Stimulated activated CD4-positive, alpha-beta T cell treated with anti-CD3 and anti-CD28 coated beads, Interleukin-15, amount 100 ng/mL, for 1 hour (primary cell): ENCODE measurements at regions not wholly inside any gene's neighbourhood (a gene's known extent, or its start where the extent isn't known, plus 50 kb on each side); places are given as distances from the start of the nearest gene placed in this dataset.
"Not testable (repeated sequence)": the region's sequence is repeated elsewhere in the genome, so short reads cannot be mapped to it uniquely, and the experiment has no call there.

Experiments
- DNase-seq, 2 donors: peaks; one replicate each; pipeline ENCODE4 v3.0.0-alpha.2; 2020; ENCODE audit warnings: low read depth in 1 of 2, low spot score in 1 of 2

DNA sequence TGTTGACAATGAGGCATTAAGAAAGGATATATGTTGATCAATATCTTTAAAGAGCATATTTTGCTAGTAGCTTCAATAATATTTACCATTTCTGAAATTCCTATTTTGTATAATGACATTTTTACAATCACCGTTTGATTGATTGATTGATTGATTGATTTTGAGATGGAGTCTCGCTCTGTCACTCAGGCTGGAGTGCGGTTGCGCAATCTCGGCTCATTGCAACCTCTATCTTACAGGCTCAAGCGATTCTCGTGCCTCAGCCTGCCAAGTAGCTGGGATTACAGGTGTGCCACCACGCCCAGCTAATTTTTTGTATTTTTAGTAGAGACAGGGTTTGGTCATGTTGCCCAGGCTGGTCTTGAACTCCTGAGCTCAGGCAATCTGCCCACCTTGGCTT lies 150.9 kb upstream of the TEX13D start:
- DNase-seq: not testable (repeated sequence)

DNA sequence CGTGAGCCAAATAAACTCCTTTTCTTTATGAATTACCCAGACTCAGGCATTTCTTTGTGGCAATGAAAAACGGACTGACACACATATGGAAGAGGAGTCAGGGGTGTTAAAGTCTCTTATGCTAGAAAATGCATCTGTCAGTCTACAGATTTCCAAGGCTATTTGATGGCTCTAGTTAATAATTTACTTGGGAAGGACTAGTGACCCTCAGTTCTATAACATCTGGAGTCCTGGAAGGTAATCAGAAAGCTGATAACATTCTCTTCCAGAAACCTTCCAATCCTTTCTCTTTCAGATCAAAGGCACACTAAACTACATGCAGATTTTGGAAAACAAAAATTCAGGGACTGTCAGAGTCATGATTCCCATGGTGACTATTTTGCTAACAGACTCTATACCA lies 142.0 kb upstream of the TEX13D start:
- no peak for DNase-seq

- no peak for DNase-seq
These were observed 138.3 kb upstream of the TEX13D start for GRCh38 chrX:124194199-124194598.

DNA sequence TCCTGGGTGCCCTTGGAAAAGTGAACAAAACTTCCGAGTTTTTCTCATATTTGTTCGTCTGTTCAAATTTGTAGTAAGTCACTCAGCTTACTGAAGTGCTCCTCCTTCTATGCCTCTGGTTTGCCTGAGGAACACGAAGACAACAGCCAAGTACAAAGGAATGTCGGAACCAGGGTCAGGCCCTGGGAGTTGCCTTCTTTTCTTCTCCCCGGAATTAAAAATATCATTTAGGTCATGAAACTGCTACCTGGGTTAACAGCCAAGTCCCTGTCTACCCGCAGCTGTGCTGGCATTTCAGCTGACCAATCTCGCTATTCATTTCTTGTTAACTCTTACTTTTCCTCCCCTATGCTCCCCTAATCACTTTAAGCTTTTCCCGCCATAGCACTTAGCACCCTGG lies 137.6 kb upstream of the TEX13D start:
- no peak for DNase-seq

GRCh38 chrX:124203311-124203710 lies 129.1 kb upstream of the TEX13D start:
- DNase-seq: no peak

DNA sequence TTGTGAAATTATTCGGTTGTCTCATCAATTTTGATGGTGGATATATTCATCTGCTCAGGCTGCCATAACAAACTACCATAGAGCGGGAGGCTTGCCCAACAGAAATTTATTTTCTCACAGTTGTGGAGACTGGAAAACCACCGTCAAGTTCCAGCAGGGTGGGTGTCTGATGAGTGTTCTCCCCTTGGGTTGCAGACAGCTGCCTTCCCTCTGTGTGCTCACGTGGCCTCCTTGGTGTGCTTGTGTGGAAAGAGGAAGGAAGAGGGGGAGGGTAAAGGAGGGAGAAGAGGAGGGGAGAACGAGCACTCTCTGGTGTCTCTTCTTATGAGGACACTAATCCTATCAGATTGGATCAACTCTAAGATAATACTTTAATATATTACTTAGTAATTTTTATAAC lies 123.8 kb upstream of the TEX13D start:
- no peak for DNase-seq

DNA sequence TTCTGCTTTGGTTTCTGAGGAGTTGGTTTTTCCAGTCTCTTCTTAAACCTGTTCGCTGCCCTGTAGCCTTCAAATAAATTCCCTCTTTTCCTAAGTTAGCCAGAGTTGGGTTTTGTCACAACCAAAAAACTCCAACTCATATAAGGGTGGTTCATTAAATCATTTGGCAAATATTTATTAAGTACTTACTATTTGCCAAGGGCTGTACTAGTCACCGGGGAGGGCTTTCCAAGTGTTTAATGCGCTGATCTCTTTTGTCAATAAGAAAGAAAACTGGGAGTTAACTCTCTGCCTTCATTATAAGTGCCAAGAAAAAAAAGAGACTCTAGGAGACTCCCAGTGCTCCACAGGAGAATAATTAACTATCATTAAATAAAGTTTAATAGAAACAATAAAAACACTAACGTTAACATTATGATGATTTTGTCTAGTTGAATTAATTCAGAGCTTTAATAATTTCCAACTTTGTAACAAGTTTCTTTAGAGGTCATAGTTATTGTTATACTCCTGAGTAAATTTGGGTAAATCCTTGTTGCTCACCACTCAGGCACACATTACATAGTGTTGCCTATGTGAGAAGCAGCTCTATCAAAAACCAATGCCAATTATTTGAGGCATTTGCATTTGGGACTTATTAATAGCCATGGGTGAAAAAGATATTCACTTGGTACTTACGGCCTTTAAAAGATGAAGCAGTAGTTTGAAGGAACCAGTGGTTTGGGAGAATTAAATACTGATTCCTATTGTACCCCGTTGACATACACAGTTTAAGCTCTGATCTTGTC lies 122.5 kb upstream of the TEX13D start:
- no peak for DNase-seq

DNA sequence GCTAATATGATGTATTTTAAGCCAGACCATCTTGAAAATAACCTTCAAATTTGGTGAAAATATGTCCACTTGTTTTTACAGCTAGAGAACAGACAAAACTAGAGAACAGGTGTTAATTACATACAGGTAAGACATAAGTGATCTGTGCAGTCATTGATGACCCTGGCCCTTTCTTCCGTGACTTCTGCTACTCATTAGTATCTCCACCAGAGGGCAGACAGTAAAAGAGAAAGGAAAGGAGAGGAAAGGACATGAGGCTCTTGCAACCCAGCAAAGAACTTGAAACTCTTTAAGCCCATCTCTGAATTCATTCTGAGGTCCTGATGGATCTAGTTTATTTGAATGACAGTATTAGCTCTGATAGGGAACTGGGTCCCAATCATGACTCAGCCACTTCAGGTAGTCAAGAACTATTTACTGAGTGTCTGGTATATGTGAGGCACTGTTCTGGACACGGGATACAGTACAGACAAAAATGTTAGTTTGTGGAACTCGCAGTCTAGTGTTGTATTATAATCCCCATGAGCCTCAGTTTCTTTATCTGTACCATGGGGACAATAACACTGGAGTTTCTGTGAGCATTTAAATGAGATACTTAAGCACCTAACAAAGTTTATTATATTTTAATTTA lies 121.0 kb upstream of the TEX13D start:
- DNase-seq: no peak

- no peak for DNase-seq
These were observed 119.8 kb upstream of the TEX13D start for GRCh38 chrX:124212622-124213021.

DNA sequence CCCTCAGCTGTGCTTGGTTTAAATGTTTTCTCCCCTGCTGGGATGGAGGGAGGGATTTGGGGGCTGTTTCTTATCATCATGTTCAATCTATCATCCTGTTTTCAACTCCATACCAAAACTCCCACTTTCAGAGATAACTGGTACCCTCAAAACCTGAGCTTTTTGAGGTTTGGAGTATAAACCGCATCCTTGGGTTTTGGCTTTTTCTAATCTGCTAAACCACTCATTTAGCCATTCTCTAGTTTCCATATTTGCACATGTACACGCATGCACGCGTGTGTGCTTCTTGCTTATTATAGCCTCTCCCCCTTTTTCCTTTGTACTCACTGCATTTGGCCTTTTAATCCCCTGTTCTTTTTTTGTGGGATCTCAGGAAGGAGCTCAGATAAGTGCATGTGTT lies 116.7 kb upstream of the TEX13D start:
- no peak for DNase-seq

DNA sequence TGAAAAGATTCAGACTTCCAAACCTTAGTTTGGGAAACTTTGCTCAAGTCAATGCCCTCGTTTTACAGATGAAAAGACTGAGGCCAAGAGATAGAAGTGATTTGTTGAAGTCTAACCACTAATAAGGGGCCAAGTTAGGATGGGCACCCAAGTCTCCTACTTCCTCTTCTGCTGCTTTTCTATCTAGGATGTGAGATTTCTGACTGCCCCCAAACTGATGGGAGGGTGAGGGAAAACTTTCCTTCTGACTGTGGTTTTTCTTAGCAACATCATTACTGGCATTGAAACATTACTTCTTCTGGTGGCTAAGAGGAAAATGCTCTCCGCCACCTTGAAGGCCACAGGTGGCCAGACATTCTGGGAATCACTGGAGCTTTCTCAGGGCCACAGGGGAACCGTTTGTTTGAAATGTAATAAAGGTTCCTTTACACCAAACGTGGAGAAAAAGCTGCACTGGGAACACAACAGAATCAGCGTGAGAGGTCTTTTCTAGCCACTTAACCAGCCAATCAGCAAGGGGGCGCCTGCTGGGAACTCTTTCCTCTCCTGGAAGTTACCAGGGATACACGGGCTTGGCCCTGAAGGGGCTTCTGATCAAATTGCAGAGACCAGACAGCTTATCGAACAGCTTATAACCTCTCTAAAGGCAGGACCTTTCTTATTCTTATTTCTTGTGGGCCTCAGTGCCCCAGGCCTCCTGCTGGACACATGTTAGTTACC lies 115.9 kb upstream of the TEX13D start:
- no peak for DNase-seq

- peak; percentile 14 to 30 for DNase-seq
These were observed 114.9 kb upstream of the TEX13D start for GRCh38 chrX:124217304-124218251.

DNA sequence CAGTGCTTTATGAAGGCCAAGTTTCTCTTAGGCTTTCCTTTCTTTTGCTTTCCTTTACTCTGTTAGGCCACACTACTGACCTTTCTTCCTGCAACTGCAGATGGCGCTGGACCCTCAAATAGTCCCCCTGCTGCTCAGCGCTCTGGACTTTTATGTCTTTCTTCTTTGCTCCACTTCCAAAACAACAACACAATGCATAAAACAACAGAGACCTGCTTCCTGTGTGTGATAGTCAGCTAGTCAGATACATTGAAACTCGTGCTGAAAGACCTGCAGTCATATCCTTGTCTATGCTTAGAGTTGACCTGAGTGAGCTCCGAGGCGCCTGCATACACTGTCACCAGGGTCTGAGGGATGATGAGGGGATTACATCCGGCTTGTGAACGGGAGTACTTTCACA lies 108.9 kb upstream of the TEX13D start:
- no peak for DNase-seq

DNA sequence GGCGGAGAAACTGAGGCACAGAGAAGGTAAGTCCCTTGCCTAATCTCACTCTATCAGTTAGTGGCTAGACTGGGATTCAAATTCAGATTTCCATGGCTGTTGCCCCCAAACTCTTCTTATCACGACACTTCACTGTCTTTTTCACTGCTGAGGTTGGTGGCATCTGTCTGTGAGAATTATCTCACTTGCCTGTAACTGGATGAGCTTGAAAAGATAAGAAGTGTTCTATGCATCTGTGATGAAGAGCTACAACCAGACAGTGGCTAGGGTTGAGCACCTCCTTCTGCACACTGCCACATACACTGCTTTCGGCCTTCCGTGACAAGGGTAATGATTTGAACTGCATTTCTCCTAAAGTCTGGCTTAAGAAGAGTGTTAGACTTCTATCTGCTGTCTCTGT lies 107.9 kb upstream of the TEX13D start:
- DNase-seq: no peak

DNA sequence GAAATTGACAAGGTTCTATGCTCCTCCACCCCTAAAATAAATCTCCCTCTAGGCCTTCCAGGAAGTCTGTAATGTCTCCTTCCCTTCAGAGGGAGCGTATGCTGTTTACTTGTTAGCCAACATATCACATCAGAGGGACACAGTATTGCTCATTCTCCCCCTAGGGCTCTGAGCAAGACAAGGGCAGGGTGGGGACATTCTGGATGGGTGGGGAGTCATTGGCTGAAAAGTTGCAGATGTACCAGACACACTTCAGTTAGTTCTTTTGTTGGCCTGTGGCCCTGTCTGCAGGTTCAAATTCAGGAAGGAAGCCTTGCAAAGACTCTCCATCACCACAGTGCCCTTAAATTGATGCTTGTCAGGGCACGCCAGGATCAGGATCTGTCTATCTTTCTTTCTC lies 106.3 kb upstream of the TEX13D start:
- DNase-seq: no peak

DNA sequence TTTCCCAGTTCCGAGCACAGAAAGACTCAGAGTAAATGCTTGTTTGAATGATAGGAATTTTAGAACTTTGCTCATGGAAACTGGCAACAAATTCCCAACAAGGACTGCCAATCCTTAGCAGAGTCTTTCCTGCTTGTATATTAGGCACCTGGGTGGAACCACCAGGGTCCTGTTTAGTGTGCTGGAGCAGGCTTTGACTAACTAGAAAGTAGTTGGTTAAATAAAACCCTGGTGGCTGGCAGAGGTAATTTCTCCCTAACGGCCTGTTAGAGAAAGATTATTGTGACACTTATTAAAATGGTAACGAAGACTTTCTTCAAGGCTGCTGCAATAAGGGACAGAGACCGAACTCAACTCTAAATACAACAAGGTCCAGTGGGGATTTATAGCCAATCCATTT lies 103.6 kb upstream of the TEX13D start:
- DNase-seq: no peak

DNA sequence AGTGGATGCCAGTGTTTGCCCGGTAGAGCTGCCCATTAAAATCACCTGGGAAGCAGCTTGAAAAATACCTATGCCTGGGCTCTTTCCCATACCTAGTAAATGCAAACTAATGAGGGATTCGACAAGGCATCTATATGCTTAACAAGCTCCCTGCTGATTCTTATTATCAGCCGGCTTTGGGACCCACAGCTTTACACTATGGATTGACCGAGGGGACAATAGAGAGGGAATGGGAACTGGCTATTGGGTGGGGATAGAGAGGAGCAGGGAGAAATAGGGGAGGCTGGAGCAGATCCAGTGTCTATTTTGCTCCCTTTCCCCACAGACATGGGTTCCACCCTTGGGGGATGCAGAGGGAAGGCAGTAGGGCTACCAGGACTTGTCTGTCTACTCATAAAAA lies 103.1 kb upstream of the TEX13D start:
- no peak for DNase-seq

GRCh38 chrX:124230655-124231450 lies 101.6 kb upstream of the TEX13D start:
- no peak for DNase-seq

GRCh38 chrX:124231451-124231759 lies 101.1 kb upstream of the TEX13D start:
- DNase-seq: no peak

GRCh38 chrX:124232523-124233201 lies 99.8 kb upstream of the TEX13D start:
- DNase-seq: peak in 1 of 2 donors; percentile 14
